ENCODE measurements at regions not wholly inside any gene's neighbourhood (a gene's known extent, or its start where the extent isn't known, plus 50 kb on each side); places are given as distances from the start of the nearest gene placed in this dataset.

GRCh38 chr14:82536566-82536965 is 1002.9 kb upstream of the SEL1L start:
- DNase-seq (ENCODE audit: low spot score) = no peak

DNA sequence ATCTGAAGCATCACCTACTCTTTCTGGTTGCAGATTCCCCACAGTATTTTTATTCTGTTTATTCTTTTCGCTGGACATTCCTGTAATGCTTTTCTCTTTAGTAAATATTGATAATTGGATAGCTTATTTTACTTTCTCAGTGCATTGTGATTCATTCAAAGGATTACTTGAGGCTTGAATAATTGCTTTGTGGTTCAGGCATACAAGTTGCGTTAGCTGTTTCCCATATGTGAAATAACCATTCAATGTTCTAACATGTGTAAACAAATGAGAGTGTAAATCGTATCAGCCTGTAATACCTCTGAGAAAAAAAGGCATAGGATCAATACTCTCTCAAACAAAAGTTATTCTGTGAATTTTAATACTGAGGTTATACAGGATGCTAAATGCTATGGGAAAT is 1004.2 kb upstream of the SEL1L start:
- peak; percentile 11 for DNase-seq (ENCODE audit: low spot score)

GRCh38 chr14:82546401-82546800 is 1012.7 kb upstream of the SEL1L start:
- no peak for DNase-seq (ENCODE audit: low spot score)

GRCh38 chr14:82549306-82549990 is 1015.8 kb upstream of the SEL1L start:
- peak; percentile 15 for DNase-seq (ENCODE audit: low spot score)

DNA sequence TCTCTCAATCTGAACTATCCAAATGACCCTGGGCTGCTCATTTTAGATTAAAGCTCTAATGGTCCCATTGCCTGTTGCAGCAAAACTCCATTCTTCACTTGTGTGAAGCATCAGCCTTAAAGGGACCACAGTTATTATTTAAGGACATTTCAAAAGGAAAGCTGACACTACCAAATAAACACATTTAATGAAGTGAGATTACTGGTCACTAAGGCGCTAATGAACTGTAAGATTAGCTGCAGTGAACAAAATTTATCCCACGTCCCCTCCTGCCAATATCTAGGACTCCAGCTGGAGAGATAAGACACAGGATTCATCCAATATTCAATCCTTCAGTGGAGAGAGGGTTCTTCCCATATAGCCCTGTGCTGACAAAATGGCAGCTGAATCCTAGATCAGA is 1029.2 kb upstream of the SEL1L start:
- DNase-seq (ENCODE audit: low spot score) = no peak

GRCh38 chr14:82565825-82566224 is 1032.2 kb upstream of the SEL1L start:
- DNase-seq (ENCODE audit: low spot score) = no peak

- no peak for DNase-seq (ENCODE audit: low spot score)
Measured at GRCh38 chr14:82587226-82587625, 1053.6 kb upstream of the SEL1L start.

DNA sequence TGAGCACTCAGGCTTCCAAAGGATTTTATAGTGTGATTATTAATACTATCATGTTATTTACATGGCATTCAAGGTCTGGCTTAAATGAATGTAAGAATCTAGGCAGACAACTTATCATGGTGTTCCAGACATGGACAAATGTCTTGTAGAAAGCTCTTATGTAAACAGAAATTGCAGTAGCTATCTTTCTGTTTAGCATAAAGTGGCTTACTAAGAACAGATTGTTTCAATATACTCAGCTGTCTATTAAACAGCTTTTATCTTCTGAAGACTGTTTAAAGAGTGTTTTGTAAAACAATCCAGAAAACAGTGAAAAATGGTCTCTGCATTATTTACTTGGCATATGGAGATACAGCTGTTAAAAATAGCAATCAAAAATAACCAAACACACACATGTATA is 1061.8 kb upstream of the SEL1L start:
- no peak for DNase-seq (ENCODE audit: low spot score)

GRCh38 chr14:82602794-82603193 is 1069.1 kb upstream of the SEL1L start:
- no peak for DNase-seq (ENCODE audit: low spot score)

GRCh38 chr14:82604819-82605218 is 1071.2 kb upstream of the SEL1L start:
- DNase-seq (ENCODE audit: low spot score) = no peak

DNA sequence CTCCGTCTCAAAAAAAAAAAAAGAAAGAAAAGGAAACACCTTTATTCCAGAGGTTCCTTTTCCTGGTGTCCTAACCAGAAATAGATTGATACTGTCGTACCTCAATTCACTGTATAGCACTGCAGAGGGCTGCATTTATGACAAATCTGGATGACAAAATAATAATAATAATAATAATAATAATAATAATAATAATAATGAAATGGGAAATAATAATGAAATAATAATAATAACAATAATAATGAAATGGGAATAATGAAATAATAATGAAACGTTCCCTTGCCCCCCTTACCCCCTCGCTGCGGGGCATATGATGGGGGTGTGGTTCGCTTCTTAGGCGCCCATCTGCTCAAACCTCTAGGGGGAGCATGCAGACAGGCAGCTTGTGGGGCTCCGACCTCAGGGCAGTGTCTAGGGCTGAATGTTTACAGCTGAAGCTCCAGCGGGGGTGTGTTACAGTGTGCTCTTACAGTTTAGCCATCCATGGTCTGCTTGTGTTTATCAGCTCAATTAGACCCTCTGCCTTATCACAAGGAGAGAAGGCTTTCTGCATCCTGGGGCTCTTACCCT is 1088.3 kb upstream of the SEL1L start:
- peak; percentile 9 for DNase-seq (ENCODE audit: low spot score)

DNA sequence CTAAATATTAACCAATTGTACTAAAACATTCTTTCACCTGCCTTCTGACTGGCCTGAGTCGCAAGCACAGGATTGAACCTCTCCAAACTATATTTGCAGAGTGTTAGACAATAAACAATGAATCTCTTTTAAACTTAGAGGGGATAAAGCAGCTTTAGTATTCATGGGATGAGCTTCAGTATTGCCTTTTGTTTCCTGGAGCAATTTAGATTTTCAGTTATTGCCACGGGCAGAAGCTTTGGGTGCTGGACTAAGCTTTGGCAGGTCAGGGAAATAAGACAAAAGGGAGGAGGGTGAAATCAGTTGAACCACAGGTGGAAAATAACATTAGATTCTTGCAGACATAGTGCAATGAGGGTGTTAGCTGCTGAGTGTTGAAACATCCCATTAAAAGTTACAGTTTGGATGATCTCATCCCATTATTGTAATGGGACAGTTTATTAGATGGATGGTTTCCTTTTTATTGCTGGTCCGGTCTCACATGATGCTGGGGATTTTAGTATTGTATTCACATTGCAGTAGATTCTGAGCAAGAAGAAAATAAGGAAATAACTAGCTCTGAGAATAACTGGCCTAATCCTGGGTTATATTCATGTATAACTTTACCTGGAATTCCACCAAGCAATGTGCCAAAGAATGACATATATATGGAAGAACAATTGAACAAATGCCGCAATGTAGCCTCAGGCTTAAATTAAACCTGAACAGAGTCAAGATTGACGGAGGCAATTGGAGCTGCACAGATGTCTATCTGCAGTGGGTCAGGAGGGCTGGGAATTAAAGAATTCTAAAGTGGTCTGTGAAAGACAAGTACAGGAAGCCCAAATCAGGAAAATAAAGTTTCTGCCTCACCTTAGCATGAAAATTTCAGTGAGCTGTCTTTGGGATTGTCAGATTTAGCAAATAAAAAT is 1092.8 kb upstream of the SEL1L start:
- no peak for DNase-seq (ENCODE audit: low spot score)

- DNase-seq (ENCODE audit: low spot score) = no peak
Measured at GRCh38 chr14:82635915-82636314, 1102.3 kb upstream of the SEL1L start.

DNA sequence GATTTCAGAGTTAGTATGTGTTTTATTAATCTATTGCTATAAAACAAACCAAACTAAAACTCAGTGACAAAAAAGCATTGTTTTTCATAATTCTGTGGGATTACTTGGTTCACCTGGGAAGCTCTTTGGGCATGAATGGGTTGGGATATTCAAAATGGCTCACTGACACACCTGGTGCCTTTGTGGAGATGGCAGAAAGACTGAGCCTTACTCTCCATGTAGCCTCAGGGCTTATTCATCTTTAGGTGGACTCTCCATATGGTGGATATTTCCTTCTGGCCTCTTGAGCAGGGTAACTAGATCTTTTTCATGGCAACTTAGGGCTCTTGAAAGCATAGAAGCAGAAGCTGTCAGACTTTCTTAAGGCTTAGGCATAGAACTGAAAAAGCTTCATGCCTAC is 1102.8 kb upstream of the SEL1L start:
- no peak for DNase-seq (ENCODE audit: low spot score)

DNA sequence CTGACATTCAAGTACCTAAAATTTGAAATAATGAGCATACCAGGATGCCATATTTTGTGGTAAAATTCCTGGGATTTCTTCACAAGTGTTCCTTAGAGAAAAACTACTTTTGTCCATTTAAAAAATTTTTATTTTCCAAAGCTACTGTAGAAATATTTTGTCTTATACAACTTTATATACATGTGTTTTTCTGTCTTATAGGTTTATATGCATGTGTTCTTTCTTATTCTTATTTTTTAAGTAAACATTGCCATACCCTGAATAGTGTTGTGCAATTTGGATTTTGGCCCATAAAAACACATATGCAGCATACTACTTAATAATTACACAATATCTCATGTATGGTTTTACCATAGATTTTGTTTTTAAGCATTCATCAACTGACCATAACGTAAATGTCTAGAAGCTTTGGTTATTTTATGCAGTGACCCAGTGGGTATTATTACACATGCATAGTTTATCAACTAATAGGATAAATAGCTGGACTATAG is 1107.4 kb upstream of the SEL1L start:
- DNase-seq (ENCODE audit: low spot score) = no peak

DNA sequence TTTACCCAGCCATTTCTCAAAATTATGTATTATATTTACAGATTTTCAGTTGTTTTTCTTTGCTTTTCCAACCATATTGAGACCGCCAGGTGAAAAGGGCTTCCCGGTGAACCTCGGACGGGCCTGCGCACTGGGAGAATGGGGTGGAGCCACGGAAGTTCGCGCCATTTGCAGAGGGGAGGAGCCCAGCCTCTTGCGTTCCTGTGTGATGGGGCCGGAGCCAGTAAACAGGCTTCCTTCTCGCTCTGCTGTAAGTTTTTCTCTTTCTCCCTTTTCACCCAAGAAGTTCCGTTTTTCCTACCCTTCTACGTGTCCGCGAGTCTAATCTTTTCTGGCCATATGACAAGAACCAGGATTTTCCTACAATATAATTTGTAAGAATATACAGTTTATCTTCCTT is 1108.8 kb upstream of the SEL1L start:
- peak; percentile 85 for DNase-seq (ENCODE audit: low spot score)

DNA sequence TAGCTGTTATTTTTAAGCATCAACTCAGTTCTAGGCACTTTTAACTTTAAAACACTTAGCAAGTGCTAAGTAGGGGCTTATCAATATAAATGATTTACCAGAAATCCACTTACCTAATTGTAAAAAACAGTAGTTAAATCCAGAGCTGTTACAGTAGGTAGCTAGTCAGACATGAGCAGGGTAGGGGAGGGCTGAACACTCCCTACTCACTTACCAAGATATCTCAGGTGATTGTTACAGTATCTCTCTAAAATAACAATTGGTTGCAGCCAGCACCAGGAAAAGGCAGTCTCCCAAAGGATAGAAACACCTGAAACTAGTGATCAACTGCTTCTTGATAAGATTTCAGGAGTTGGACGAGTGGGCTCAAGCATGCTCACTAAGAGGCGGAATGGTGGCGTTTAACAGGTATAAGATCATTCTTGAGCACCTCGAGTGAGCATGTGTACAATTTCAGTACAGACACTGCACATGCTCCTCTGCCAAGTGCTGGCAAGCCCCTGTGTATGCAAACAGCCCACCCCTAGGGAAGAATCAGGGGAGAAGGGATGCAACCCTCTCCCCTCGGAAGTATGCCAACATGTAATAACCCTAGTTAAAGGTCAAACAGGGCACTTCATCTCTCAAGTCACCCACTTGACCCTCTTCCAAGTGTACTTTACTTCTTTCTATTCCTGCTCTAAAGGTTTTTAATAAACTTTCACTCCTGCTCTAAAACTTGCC is 1113.6 kb upstream of the SEL1L start:
- no peak for DNase-seq (ENCODE audit: low spot score)

GRCh38 chr14:82655770-82656169 is 1122.1 kb upstream of the SEL1L start:
- DNase-seq (ENCODE audit: low spot score) = no peak

DNA sequence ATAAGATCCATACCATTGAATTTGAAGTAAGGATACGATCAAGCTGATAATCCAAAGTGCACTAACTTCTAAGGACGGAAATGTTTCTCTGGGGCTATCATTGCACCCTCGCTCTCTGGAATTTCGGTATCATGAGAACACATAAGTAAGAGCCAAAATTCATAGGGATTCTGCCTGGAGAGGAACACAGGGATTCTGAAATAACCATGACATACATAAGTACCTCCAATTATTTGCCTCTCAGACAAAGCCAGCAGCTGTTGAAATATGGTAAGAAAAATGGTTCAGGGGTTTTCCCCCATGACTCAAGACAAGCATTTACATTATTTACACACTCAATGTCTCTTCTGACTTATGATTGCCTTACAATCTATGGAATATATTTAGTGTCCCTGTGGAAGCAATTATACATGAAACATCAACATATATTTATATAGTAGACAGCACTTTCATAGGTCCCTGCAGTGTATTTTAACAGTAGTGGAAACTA is 1123.6 kb upstream of the SEL1L start:
- DNase-seq (ENCODE audit: low spot score) = no peak

DNA sequence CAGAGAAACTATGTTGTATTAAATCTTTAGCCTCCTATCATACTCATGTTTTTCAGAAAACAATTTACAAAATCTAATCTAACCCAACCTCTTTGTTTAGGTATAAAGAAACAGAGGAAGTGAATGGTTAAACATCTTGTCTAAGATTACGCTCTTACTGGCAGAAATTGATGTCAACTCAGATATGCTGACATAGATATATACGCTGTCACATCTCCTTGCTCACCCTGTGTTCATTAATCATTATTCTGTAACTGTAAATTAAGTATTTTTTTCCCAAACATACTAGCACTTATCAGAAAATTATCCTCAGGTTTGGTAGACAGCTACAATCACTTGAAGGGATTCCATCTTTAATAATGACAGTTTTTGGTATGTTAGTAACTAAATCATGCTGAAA is 1127.6 kb upstream of the SEL1L start:
- no peak for DNase-seq (ENCODE audit: low spot score)

- DNase-seq (ENCODE audit: low spot score) = no peak
Measured at GRCh38 chr14:82667006-82667405, 1133.4 kb upstream of the SEL1L start.

- no peak for DNase-seq (ENCODE audit: low spot score)
Measured at GRCh38 chr14:82667501-82667900, 1133.8 kb upstream of the SEL1L start.

All from H4 (cell line).